ENCODE measurements at regions not wholly inside any gene's neighbourhood (a gene's known extent, or its start where the extent isn't known, plus 50 kb on each side); places are given as distances from the start of the nearest gene placed in this dataset.
"Not testable (repeated sequence)": the region's sequence is repeated elsewhere in the genome, so short reads cannot be mapped to it uniquely, and the experiment has no call there.

GRCh38 chr1:25012966-25013962, 83.2 kb upstream of the RUNX3 start:
- H3K4me3 ChIP-seq (replicated peaks; ENCODE audit: low read depth, low read length): no peak overlapping the region
- TF ChIP-seq CTCF (IDR thresholded peaks at IDR 0.05; ENCODE audit: low read length, missing control alignments): no peak
- DNase-seq (ENCODE audit: low read depth): no peak

- H3K4me3 ChIP-seq (replicated peaks; ENCODE audit: low read depth, low read length): no peak overlapping the region
- TF ChIP-seq CTCF (IDR thresholded peaks at IDR 0.05; ENCODE audit: low read length, missing control alignments): no peak
- no peak for DNase-seq (ENCODE audit: low read depth)
Observed at GRCh38 chr1:25011943-25012638, 82.0 kb upstream of the RUNX3 start.

GRCh38 chr1:25011275-25011674, 81.2 kb upstream of the RUNX3 start:
- TF ChIP-seq CTCF (IDR thresholded peaks at IDR 0.05; ENCODE audit: low read length, missing control alignments): no peak
- H3K4me3 ChIP-seq (replicated peaks; ENCODE audit: low read depth, low read length): no peak overlapping the region
- DNase-seq (ENCODE audit: low read depth): no peak

- no peak for DNase-seq (ENCODE audit: low read depth)
- no peak overlapping the region for H3K4me3 ChIP-seq (replicated peaks; ENCODE audit: low read depth, low read length)
- TF ChIP-seq CTCF (IDR thresholded peaks at IDR 0.05; ENCODE audit: low read length, missing control alignments): no peak
Observed at GRCh38 chr1:25009671-25010262, 79.7 kb upstream of the RUNX3 start.

GRCh38 chr1:25008192-25008485, 78.1 kb upstream of the RUNX3 start:
- no peak for DNase-seq (ENCODE audit: low read depth)
- no peak overlapping the region for H3K4me3 ChIP-seq (replicated peaks; ENCODE audit: low read depth, low read length)
- TF ChIP-seq CTCF (IDR thresholded peaks at IDR 0.05; ENCODE audit: low read length, missing control alignments): no peak

- H3K4me3 ChIP-seq (replicated peaks; ENCODE audit: low read depth, low read length); DNase-seq (ENCODE audit: low read depth): not testable (repeated sequence)
Observed at GRCh38 chr1:25007390-25008191, 77.5 kb upstream of the RUNX3 start.
